NCI-H1092 (cell line): ENCODE measurements at regions not wholly inside any gene's neighbourhood (a gene's known extent, or its start where the extent isn't known, plus 50 kb on each side); places are given as distances from the start of the nearest gene placed in this dataset.

Experiments used
- DNase-seq: peaks from one replicate; lab custom pipeline; 2025; lab: John Stamatoyannopoulos, UW

GRCh38 chr1:38396606-38397005 lies 350.0 kb upstream of the POU3F1 start:
- DNase-seq: no peak

- DNase-seq: no peak
These were observed 347.7 kb upstream of the POU3F1 start for GRCh38 chr1:38394303-38394702.

- DNase-seq: no peak
These were observed 346.3 kb upstream of the POU3F1 start for GRCh38 chr1:38392861-38393260.

GRCh38 chr1:38381256-38381655 lies 334.7 kb upstream of the POU3F1 start:
- no peak for DNase-seq

GRCh38 chr1:38376577-38376976 lies 330.0 kb upstream of the POU3F1 start:
- no peak for DNase-seq

- DNase-seq: no peak
These were observed 328.4 kb upstream of the POU3F1 start for GRCh38 chr1:38375035-38375434.

- no peak for DNase-seq
These were observed 324.9 kb upstream of the POU3F1 start for GRCh38 chr1:38371505-38371844.

GRCh38 chr1:38370716-38371504 lies 324.3 kb upstream of the POU3F1 start:
- no peak for DNase-seq

- no peak for DNase-seq
These were observed 318.6 kb upstream of the POU3F1 start for GRCh38 chr1:38365242-38365641.

GRCh38 chr1:38361566-38361965 lies 315.0 kb upstream of the POU3F1 start:
- DNase-seq: no peak

GRCh38 chr1:38360807-38361206 lies 314.2 kb upstream of the POU3F1 start:
- DNase-seq: no peak

GRCh38 chr1:38353956-38354355 lies 307.4 kb upstream of the POU3F1 start:
- DNase-seq: no peak

GRCh38 chr1:38352869-38353268 lies 306.3 kb upstream of the POU3F1 start:
- no peak for DNase-seq

GRCh38 chr1:38347446-38348175 lies 301.0 kb upstream of the POU3F1 start:
- no peak for DNase-seq

- DNase-seq: no peak
These were observed 298.1 kb upstream of the POU3F1 start for GRCh38 chr1:38344716-38345115.

GRCh38 chr1:38341694-38342093 lies 295.1 kb upstream of the POU3F1 start:
- no peak for DNase-seq

- DNase-seq: no peak
These were observed 293.8 kb upstream of the POU3F1 start for GRCh38 chr1:38340409-38340808.

GRCh38 chr1:38337711-38338110 lies 291.1 kb upstream of the POU3F1 start:
- DNase-seq: no peak

GRCh38 chr1:38336961-38337360 lies 290.4 kb upstream of the POU3F1 start:
- DNase-seq: no peak

- DNase-seq: no peak
These were observed 289.8 kb upstream of the POU3F1 start for GRCh38 chr1:38336301-38336923.

GRCh38 chr1:38334930-38335592 lies 288.5 kb upstream of the POU3F1 start:
- no peak for DNase-seq

GRCh38 chr1:38332649-38333310 lies 286.2 kb upstream of the POU3F1 start:
- no peak for DNase-seq
